GM13976 (cell line): ENCODE measurements at regions not wholly inside any gene's neighbourhood (a gene's known extent, or its start where the extent isn't known, plus 50 kb on each side); places are given as distances from the start of the nearest gene placed in this dataset.

Source experiments
- DNase-seq: peaks from one replicate; pipeline ENCODE4 v3.0.0; 2012; ENCODE audit warnings: low spot score
- in situ Hi-C: fragments of 300-500 bp; cut with MboI; formaldehyde crosslinking; loops from one replicate; pipeline ENCODE4 v1.12.0; 2022; ENCODE audit warnings: low sequenced_read_pairs, mixed read lengths, inconsistent platforms; ENCODE audit not compliant: unreplicated experiment
- TF ChIP-seq, protein P1 (sequence below): IDR thresholded peaks from 2 replicates; pipeline ENCODE4 v1.5.1; 2012; ENCODE audit warnings: borderline replicate concordance, mild to moderate bottlenecking; ENCODE audit not compliant: insufficient read depth; ENCODE audit errors: extremely low read depth, missing control alignments, control extremely low read depth

DNA sequence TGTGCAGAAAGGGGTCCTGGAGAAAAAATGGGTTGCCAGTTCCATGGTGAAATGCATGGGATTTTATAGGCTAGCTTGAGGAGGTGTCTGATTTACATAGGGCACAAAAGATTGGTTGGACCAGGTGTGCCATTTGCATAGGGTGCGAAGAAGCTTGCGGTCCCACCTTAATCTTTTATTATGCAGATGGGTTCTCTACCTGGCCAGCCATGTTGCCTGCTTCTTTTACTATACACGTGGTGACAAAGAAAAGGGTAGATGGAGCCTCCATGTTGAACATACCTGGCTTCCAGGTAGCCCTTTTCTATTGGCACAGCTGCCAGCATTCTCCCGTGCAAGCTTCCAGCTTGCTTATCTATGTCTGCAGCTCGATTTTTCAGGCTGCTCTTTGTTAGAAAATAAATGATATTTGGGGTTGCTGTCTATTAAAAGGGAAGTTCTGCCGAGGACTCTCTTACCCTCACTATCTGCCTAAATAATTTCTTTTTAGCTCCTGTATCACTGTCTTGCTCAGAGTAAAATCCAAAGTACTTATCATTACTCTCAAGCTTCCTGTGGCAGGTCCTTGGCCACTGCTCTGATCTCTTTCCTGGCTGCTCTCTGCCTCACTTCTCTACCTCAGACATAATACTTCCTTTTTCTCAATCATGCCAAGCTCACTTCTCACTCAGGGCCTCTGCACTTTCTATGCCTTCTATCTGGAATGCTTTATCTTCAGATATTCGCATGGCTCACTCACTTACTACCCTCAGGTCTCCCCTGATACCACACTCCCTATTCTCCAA is 216.0 kb upstream of the DAAM1 start:
- no peak for DNase-seq
- in situ Hi-C loops, result no loop called here
- TF ChIP-seq, protein P1, sequence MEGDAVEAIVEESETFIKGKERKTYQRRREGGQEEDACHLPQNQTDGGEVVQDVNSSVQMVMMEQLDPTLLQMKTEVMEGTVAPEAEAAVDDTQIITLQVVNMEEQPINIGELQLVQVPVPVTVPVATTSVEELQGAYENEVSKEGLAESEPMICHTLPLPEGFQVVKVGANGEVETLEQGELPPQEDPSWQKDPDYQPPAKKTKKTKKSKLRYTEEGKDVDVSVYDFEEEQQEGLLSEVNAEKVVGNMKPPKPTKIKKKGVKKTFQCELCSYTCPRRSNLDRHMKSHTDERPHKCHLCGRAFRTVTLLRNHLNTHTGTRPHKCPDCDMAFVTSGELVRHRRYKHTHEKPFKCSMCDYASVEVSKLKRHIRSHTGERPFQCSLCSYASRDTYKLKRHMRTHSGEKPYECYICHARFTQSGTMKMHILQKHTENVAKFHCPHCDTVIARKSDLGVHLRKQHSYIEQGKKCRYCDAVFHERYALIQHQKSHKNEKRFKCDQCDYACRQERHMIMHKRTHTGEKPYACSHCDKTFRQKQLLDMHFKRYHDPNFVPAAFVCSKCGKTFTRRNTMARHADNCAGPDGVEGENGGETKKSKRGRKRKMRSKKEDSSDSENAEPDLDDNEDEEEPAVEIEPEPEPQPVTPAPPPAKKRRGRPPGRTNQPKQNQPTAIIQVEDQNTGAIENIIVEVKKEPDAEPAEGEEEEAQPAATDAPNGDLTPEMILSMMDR, result no peak

DNA sequence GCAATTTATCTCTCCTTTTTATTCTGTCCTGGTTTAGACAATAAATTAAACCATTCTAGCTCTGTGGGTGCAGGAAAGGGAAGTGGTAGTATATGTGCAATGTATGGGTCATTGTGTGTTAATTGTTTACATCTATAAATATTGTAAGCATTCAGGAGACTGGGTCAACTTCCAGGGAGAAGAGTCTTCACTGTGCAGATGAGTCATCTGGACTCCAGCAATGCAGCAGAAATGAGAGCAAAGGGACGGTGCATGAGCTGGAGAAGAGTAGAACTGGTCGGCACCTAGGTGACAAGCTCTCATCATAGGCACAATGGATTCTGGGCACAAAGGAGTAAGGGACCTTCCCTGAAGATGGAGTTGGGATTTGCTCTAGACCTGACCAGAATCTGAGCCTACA is 211.1 kb upstream of the DAAM1 start:
- in situ Hi-C loops, result no loop called here
- TF ChIP-seq, protein P1, result no peak
- no peak for DNase-seq

DNA sequence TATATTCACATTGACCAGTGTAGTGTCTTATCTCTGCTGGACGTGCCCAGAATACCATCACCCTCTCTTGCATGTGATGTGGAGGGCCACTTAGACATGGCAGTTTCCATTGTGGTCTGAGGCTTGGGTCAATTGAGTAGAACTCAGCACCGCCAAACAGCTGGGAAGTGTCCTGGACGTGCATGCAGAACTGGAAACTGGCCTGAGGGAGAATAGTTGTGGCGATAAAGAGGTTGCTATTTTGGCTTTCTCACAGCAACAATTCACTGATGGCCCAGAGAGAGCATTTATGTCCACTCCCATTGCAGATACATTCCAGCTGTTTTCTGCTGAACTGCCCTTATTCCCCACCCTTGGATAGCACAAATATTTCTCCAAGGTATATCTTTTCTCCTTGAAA is 210.1 kb upstream of the DAAM1 start:
- in situ Hi-C loops, result no loop called here
- no peak for DNase-seq
- TF ChIP-seq, protein P1, result no peak

DNA sequence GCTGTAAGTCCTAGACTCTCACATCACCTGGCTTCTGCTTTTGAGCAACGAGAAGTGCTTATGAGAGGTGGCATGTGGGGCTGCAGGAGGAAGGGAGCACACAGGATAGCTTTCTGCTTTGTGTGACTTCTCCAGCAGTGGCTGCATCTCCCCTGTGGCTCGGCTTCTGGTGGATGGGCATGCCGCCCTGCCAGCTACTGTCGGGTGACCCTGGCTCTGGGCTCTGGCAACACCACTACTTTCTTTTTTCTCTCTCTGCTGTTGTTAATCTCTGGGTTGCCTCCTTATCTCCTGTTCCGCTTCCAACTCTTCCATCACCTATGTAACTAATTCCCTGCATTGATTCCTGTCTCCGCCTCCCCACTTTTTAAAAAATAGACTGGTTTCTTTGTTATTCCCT is 209.1 kb upstream of the DAAM1 start:
- in situ Hi-C loops, result no loop called here
- DNase-seq, result no peak
- TF ChIP-seq, protein P1, result no peak

DNA sequence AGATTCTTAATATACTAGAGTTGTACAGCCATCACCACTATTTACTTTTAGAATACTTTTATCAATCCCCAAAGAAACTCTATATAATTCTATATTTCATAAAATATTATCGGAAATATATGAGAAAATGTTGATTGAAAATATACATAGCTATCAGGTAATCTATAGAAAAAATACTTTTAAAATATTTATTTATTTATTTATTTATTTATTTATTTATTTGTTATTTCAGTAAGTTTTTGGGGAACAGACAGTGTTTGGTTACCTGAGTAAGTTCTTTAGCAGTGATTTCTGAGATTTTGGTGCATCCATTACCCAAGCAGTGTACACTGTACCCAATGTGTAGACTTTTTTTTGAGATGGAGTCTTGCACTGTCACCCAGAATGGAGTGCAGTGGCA is 206.6 kb upstream of the DAAM1 start:
- DNase-seq, result no peak
- in situ Hi-C loops, result no loop called here
- TF ChIP-seq, protein P1, result no peak

DNA sequence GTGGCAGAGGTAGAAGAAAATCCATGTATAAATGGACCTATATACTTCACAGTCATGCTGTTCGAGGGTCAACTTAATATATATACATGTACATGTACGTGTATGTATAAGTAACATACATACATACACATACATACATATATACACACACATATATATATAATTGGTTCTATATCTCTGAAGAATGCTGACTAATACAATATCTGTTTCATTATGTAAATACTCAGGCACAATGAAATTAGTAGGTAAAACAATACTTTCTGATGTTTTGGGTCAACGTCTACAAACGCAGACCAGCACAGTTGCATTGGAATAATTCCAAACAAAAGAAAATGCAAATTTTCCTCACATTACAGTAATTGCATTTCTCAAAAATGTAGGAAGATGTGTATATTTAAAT is 202.7 kb upstream of the DAAM1 start:
- in situ Hi-C loops, result no loop called here
- TF ChIP-seq, protein P1, result no peak
- no peak for DNase-seq
